PC-3 (cell line): ENCODE measurements at regions not wholly inside any gene's neighbourhood (a gene's known extent, or its start where the extent isn't known, plus 50 kb on each side); places are given as distances from the start of the nearest gene placed in this dataset.

ENCODE experiments used
- ATAC-seq: fragments of 200-7000 bp; cut with Tn5 transposase; 2 replicates; pipeline ENCODE4 v1.9.1; 2020; ENCODE audit warnings: mild to moderate bottlenecking, moderate library complexity
- BruUV-seq: library from RNA; stranded (reverse); fragments of 400-500 nt; replicated peaks from 2 replicates; lab custom pipeline; 2021; lab: Mats Ljungman, UMichigan
- CTCF ChIA-PET: fragments of 300-600 bp; sonication (Branson Sonifier 250); formaldehyde crosslinking; loops from one replicate; lab custom pipeline; 2022; ENCODE audit warnings: antibody characterized with exemption; lab: Charles Lee
- POLR2A ChIA-PET: fragments of 300-600 bp; sonication (Branson Sonifier 250); formaldehyde crosslinking; loops from one replicate; lab custom pipeline; 2022; ENCODE audit warnings: antibody characterized with exemption; ENCODE audit not compliant: unreplicated experiment; lab: Charles Lee
- DNase-seq: peaks from one replicate; pipeline ENCODE4 v3.0.0-alpha.2; 2015
- H2AFZ ChIP-seq: fragments of 300-600 bp; sonication (generic); 2 replicates; pipeline ENCODE4 v1.6.0; 2016; ENCODE audit warnings: antibody characterized with exemption, low read length
- H3F3A ChIP-seq: fragments of 300-600 bp; sonication (generic); one replicate; pipeline ENCODE4 v1.6.0; 2017; ENCODE audit warnings: antibody characterized with exemption, low read length, control low read depth, mild to moderate bottlenecking; ENCODE audit not compliant: unreplicated experiment
- H3K27ac ChIP-seq: fragments of 300-600 bp; sonication (generic); 2 replicates; pipeline ENCODE4 v1.5.1; 2016; ENCODE audit warnings: mild to moderate bottlenecking, low read length
- H3K27me3 ChIP-seq: fragments of 300-600 bp; sonication (generic); 2 replicates; pipeline ENCODE4 v1.6.1; 2016; ENCODE audit warnings: low read length, mixed read lengths
- H3K36me3 ChIP-seq: fragments of 300-600 bp; sonication (generic); 2 replicates; pipeline ENCODE4 v1.6.1; 2016; ENCODE audit warnings: low read depth, mixed run types, low read length, mixed read lengths
- H3K4me1 ChIP-seq: fragments of 300-600 bp; sonication (generic); 2 replicates; pipeline ENCODE4 v1.5.1; 2016; ENCODE audit warnings: low read length; ENCODE audit not compliant: insufficient read depth
- H3K4me2 ChIP-seq: fragments of 300-600 bp; sonication (generic); 2 replicates; pipeline ENCODE4 v1.6.0; 2016; ENCODE audit warnings: low read length
- H3K4me3 ChIP-seq: fragments of 300-600 bp; sonication (generic); 2 replicates; pipeline ENCODE4 v1.5.1; 2016; ENCODE audit warnings: mild to moderate bottlenecking, low read length, mixed read lengths
- H3K79me2 ChIP-seq: fragments of 300-600 bp; sonication (generic); 2 replicates; pipeline ENCODE4 v1.6.1; 2017; ENCODE audit warnings: low read length, mixed read lengths
- H3K9ac ChIP-seq: fragments of 300-600 bp; sonication (generic); 2 replicates; pipeline ENCODE4 v1.6.0; 2016; ENCODE audit warnings: mild to moderate bottlenecking, low read length
- H3K9me2 ChIP-seq: fragments of 300-600 bp; sonication (generic); replicated peaks from 2 replicates; pipeline ENCODE4 v1.6.1; 2016; ENCODE audit warnings: mixed run types, low read length, mixed read lengths
- H3K9me3 ChIP-seq: fragments of 300-600 bp; sonication (generic); 2 replicates; pipeline ENCODE4 v1.6.1; 2016; ENCODE audit warnings: low read length, mixed read lengths
- H4K20me1 ChIP-seq: fragments of 300-600 bp; sonication (generic); 2 replicates; pipeline ENCODE4 v1.6.1; 2016; ENCODE audit warnings: low read length, mixed read lengths
- CTCF ChIP-seq: fragments of 300-600 bp; sonication (generic); conservative IDR thresholded peaks from 2 replicates; pipeline ENCODE4 v1.5.1; 2017; ENCODE audit warnings: antibody characterized with exemption, low read depth, mild to moderate bottlenecking, low read length
- EZH2 ChIP-seq: fragments of 300-600 bp; sonication (generic); IDR thresholded peaks from one replicate; pipeline ENCODE4 v1.6.1; 2017; ENCODE audit warnings: antibody characterized with exemption, mild to moderate bottlenecking, low read length; ENCODE audit not compliant: unreplicated experiment
- EZH2phosphoT487 ChIP-seq: fragments of 300-600 bp; sonication (generic); IDR thresholded peaks from 2 replicates; pipeline ENCODE4 v1.6.1; 2018; ENCODE audit warnings: mild to moderate bottlenecking, antibody characterized with exemption, low read length, borderline replicate concordance
- intact Hi-C: fragments of 100-400 bp; cut with micrococcal nuclease; formaldehyde crosslinking; loops from 2 replicates; pipeline ENCODE4 v1.9.0; 2023

- no peaks in the 10 kb centered on the region for H3K36me3 ChIP-seq
- ATAC-seq (no peak), DNase-seq (no peak)
- no peak overlapping the region for H3K27ac ChIP-seq
- H4K20me1 ChIP-seq: no peaks in the 10 kb centered on the region
- peaks cover 14% of the 10 kb centered on the region for H3K27me3 ChIP-seq
- H2AFZ ChIP-seq: no peak overlapping the region
- no peak overlapping the region for H3K9ac ChIP-seq
- H3F3A ChIP-seq: no peaks in the 10 kb centered on the region
- TF ChIP-seq CTCF (no peak), EZH2phosphoT487 (no peak), EZH2 (no peak)
- intact Hi-C loops: loop anchor here (1.0 kb wide), 1 partner anchor 208 kb away; no protein-coding TSS in a partner anchor
- BruUV-seq: no TSS peak
- CTCF ChIA-PET: no interaction called here
- no peaks in the 10 kb centered on the region for H3K9me3 ChIP-seq
- no peaks in the 10 kb centered on the region for H3K9me2 ChIP-seq
- no peaks in the 10 kb centered on the region for H3K4me1 ChIP-seq
- POLR2A ChIA-PET: no interaction called here
- no peak overlapping the region for H3K4me2 ChIP-seq
- H3K4me3 ChIP-seq: no peak overlapping the region
- no peaks in the 10 kb centered on the region for H3K79me2 ChIP-seq
Measured at GRCh38 chr11:112795911-112796649, 165.1 kb upstream of the NCAM1 start.

DNA sequence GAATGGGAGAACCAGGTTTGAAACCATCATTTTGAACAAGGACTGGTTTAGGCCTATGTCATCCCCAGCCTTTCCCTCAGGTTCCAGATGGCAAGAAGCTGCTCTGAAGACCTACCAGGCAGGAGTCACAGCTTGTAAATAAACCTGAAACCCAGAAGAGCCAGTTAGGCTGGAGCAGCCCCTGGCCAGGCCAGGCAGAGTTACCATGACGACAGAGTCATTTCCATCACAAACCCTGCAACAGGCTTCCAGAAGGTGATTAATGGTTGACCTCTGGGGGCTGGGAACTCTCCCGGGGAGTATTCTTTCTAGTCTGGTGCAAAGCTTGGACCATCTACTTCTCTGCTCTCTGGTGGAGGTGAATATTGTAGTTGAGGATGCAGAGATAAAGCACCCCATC lies 164.1 kb upstream of the NCAM1 start:
- no peak overlapping the region for H3K4me3 ChIP-seq
- H2AFZ ChIP-seq: no peak overlapping the region
- ATAC-seq (no peak), DNase-seq (no peak)
- peaks cover 8% of the 10 kb centered on the region for H3K27me3 ChIP-seq
- H3K4me2 ChIP-seq: no peak overlapping the region
- H3K36me3 ChIP-seq: no peaks in the 10 kb centered on the region
- no peak for TF ChIP-seq EZH2phosphoT487
- TF ChIP-seq CTCF: no peak
- no peak for TF ChIP-seq EZH2
- intact Hi-C loops: no loop called here
- no peaks in the 10 kb centered on the region for H3K79me2 ChIP-seq
- H3F3A ChIP-seq: no peaks in the 10 kb centered on the region
- BruUV-seq: no TSS peak
- H3K27ac ChIP-seq: no peak overlapping the region
- no peaks in the 10 kb centered on the region for H3K9me2 ChIP-seq
- POLR2A ChIA-PET: no interaction called here
- no peaks in the 10 kb centered on the region for H3K4me1 ChIP-seq
- no peak overlapping the region for H3K9ac ChIP-seq
- no peaks in the 10 kb centered on the region for H3K9me3 ChIP-seq
- no peaks in the 10 kb centered on the region for H4K20me1 ChIP-seq
- CTCF ChIA-PET: no interaction called here

DNA sequence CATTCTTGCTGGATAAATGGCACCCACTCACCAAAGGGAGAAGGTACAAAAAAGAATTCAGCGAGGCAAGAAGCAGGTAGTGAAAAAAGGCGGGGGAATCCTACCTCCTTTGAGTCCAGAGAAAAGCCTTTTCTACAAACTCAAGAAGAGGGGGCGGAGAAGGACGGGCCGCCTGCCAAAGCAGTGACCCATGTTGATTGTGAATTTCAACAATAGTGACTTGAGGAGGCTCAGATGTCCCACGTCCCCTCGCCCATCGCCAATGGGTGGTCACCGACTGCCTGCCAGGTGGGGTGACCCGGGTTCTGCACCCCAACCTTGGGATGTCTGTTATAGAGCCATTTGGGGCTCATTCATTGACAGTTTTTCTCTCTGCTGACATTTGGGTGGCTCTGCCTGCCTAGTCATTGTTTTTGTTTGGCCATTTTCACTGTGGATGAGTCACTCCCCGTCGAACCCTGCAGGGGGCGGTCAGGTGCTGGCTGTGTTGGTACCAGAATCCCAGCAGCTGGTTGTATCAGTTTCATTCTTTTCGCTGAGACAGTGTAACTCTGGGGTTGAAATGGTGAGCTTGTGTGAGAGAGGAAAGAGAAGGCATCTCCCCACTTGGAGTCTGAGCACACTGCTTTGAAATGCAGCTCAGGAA lies 163.4 kb upstream of the NCAM1 start:
- H4K20me1 ChIP-seq: no peaks in the 10 kb centered on the region
- intact Hi-C loops: no loop called here
- no peaks in the 10 kb centered on the region for H3K9me2 ChIP-seq
- H3K79me2 ChIP-seq: no peaks in the 10 kb centered on the region
- no peaks in the 10 kb centered on the region for H3K36me3 ChIP-seq
- H3K4me2 ChIP-seq: no peak overlapping the region
- no TSS peak for BruUV-seq
- POLR2A ChIA-PET: no interaction called here
- no peak overlapping the region for H3K9ac ChIP-seq
- H3K27ac ChIP-seq: no peak overlapping the region
- H3K27me3 ChIP-seq: 0 out of 2 replicates have a peak, but pooled peaks cover 3% of the 10 kb centered on the region
- H3K4me1 ChIP-seq: no peaks in the 10 kb centered on the region
- no peaks in the 10 kb centered on the region for H3K9me3 ChIP-seq
- H2AFZ ChIP-seq: no peak overlapping the region
- CTCF ChIA-PET: no interaction called here
- no peak overlapping the region for H3K4me3 ChIP-seq
- H3F3A ChIP-seq: no peaks in the 10 kb centered on the region
- ATAC-seq (no peak), DNase-seq (peak; percentile 35)
- no peak for TF ChIP-seq EZH2phosphoT487
- peak; percentile 52 for TF ChIP-seq CTCF
